Epithelial cell of esophagus (primary cell): ENCODE measurements at regions not wholly inside any gene's neighbourhood (a gene's known extent, or its start where the extent isn't known, plus 50 kb on each side); places are given as distances from the start of the nearest gene placed in this dataset.

ENCODE experiments used
- DNase-seq: peaks from one replicate; pipeline ENCODE4 v3.0.0; 2010; ENCODE audit warnings: low read depth
- H3K4me3 ChIP-seq: 2 replicates; pipeline ENCODE4 v1.5.1; 2011; ENCODE audit warnings: mild to moderate bottlenecking, low read length, control low read depth
- TF ChIP-seq, protein P1 (sequence below): IDR thresholded peaks from 2 replicates; pipeline ENCODE4 v1.5.1; 2011; ENCODE audit warnings: low read depth, mild to moderate bottlenecking, low read length, control low read depth, inconsistent platforms; ENCODE audit not compliant: insufficient read depth; ENCODE audit errors: missing control alignments

DNA sequence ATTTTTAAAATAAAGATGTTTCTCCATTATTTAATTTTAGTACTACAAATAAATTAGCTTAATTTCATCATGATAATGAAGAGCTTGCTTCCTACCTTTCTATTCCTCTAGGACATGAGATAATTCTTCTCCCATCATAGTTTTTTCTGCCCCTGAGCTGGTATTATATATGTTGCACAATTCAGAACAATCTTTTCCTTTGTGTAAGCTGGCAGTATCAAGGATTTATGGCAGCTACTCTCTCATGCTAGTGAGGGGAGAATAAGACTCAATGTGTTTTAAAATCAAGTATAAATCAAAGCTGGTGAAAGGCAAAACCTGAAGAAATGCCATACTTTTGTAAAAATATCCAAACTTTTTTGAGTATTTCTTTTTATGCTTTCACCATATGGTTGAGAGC, 1405.3 kb downstream of the SI start:
- TF ChIP-seq, protein P1, sequence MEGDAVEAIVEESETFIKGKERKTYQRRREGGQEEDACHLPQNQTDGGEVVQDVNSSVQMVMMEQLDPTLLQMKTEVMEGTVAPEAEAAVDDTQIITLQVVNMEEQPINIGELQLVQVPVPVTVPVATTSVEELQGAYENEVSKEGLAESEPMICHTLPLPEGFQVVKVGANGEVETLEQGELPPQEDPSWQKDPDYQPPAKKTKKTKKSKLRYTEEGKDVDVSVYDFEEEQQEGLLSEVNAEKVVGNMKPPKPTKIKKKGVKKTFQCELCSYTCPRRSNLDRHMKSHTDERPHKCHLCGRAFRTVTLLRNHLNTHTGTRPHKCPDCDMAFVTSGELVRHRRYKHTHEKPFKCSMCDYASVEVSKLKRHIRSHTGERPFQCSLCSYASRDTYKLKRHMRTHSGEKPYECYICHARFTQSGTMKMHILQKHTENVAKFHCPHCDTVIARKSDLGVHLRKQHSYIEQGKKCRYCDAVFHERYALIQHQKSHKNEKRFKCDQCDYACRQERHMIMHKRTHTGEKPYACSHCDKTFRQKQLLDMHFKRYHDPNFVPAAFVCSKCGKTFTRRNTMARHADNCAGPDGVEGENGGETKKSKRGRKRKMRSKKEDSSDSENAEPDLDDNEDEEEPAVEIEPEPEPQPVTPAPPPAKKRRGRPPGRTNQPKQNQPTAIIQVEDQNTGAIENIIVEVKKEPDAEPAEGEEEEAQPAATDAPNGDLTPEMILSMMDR: no peak
- no peak for DNase-seq
- no peak overlapping the region for H3K4me3 ChIP-seq

DNA sequence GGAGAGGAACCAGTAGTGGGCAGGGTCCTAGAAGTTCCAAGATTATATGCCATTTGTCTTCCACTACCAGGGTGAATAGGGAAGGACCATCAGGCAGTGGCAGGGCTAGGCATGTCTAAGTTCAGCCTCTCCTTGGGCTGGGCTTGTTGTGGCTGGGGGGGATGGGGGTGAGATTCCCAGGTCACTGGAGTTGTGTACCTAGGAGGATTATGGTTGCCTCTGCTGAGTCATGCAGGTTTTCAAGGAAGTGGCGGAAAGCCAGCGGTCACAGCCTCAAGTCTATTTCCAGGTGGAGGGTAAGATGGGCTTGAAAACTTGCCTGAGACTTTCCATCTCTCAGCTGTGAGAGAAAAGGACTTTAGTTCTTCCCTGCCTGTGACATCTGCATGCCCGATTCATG, 1407.1 kb downstream of the SI start:
- TF ChIP-seq, protein P1: no peak
- H3K4me3 ChIP-seq: no peak overlapping the region
- DNase-seq: peak; percentile 28

DNA sequence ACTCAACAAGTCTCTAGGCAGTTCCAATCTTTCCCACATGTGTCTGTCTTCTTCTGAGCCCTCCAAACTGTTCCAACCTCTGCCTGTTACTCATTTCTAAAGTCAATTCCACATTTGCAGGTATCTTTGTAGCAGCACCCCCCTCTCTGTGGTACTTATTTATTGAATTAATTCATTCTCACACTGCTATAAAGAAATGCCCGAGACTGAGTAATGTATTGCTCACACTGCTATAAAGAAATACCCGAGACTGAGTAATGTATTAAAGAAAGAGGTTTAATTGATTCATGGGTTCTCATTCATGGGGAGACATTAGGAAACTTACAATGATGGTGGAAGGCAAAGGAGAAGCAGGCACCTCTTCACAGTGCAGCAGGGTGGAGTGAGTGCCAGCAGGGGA, 1413.8 kb downstream of the SI start:
- H3K4me3 ChIP-seq: no peak overlapping the region
- TF ChIP-seq, protein P1: no peak
- no peak for DNase-seq

DNA sequence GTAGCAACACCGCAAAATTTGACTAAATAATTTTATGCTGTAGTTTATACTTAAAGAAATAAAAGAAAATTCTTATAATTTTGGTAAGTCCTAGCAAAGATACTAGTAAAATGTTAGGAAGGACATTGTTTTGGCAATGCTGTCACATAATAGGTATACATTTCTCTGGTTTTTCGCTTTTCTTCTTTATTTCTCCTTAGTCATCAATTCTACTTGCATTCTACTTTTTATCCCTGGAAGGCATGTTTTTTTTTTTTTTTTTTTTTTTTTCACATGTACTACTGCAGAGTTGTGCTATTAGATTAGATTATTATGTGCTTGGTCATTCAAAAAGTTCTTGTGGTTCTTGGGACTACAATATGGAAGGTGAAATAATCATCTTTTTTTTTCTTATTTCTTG, 1421.2 kb downstream of the SI start:
- TF ChIP-seq, protein P1: no peak
- no peak for DNase-seq
- H3K4me3 ChIP-seq: no peak overlapping the region

DNA sequence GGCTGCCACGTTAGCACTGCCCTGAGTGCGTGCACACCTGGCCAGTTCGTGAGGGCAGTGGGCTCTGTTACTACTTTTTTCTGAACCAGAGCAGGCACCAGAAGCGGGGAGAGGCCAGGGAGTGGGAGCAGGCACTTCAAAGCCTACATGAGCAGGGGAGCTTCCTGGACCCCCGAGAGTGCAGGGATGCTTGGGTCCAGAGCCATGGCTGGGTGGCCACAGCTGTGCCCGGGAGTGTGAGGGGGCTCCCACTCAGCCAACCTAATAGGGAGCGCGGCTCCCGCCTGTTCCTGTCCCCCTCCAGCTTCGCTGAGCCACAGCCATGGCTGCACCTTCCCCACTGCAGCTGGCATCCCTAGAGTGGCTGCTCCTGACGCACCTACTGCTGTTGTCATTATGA, 1423.3 kb downstream of the SI start:
- TF ChIP-seq, protein P1: no peak
- no peak overlapping the region for H3K4me3 ChIP-seq
- no peak for DNase-seq

DNA sequence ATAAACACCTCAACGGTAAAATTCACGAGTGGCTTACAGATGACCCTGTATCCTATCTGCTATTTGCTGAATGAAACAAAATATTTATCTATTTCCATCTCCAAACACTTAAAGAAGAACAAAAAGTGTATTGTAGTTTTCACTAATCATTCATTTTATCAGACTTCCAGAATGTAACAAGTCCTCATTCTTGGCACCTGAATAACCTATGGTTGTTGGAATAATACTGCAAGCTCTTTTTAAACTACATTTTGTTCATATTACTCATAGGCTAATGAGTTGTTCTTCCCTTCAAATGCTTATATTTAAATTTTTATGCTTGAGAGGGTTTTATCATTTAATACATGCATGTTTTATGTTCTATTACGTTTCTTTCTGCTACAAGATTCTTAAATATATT, 1434.1 kb downstream of the SI start:
- no peak overlapping the region for H3K4me3 ChIP-seq
- TF ChIP-seq, protein P1: no peak
- no peak for DNase-seq

DNA sequence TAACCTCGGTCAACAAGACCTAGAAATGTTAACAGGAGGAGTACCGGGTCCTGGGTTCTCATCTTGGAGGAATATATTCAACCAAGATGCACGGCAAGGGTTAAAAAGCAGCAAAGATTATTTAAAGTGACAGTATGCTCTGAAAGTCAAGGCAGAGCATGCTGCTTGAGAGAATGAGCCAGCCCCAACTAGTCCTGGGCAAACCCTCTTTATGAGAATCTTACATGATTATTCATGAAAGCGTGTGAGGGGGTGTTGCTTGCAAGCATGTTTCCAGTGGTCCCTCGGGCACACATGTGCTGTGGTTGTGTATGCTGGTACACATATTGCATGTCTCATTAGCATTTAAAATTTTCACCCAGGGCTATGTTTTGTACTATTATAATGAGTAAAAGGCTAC, 1445.6 kb downstream of the SI start:
- no peak for DNase-seq
- H3K4me3 ChIP-seq: no peak overlapping the region
- TF ChIP-seq, protein P1: no peak
